GDM1 (cell line): ENCODE measurements at regions not wholly inside any gene's neighbourhood (a gene's known extent, or its start where the extent isn't known, plus 50 kb on each side); places are given as distances from the start of the nearest gene placed in this dataset.
"Not testable (repeated sequence)": the region's sequence is repeated elsewhere in the genome, so short reads cannot be mapped to it uniquely, and the experiment has no call there.

ENCODE experiments used
- DNase-seq: peaks from one replicate; lab custom pipeline; 2025; lab: John Stamatoyannopoulos, UW

- DNase-seq = no peak
These were observed 1682.7 kb upstream of the AGA start for GRCh38 chr4:179124957-179125356.

- no peak for DNase-seq
These were observed 1683.6 kb upstream of the AGA start for GRCh38 chr4:179125870-179126269.

- no peak for DNase-seq
These were observed 1686.1 kb upstream of the AGA start for GRCh38 chr4:179128299-179128698.

- no peak for DNase-seq
These were observed 1688.0 kb upstream of the AGA start for GRCh38 chr4:179130122-179130714.

GRCh38 chr4:179145746-179146525 lies 1703.7 kb upstream of the AGA start:
- DNase-seq = no peak

- no peak for DNase-seq
These were observed 1709.5 kb upstream of the AGA start for GRCh38 chr4:179151770-179152169.

- no peak for DNase-seq
These were observed 1720.9 kb upstream of the AGA start for GRCh38 chr4:179163147-179163546.

GRCh38 chr4:179164267-179164999 lies 1722.2 kb upstream of the AGA start:
- no peak for DNase-seq

- no peak for DNase-seq
These were observed 1722.9 kb upstream of the AGA start for GRCh38 chr4:179165000-179165738.

- DNase-seq = no peak
These were observed 1723.6 kb upstream of the AGA start for GRCh38 chr4:179165862-179166261.

- DNase-seq = not testable (repeated sequence)
These were observed 1728.1 kb upstream of the AGA start for GRCh38 chr4:179170308-179170707.

- no peak for DNase-seq
These were observed 1740.5 kb upstream of the AGA start for GRCh38 chr4:179182741-179183140.

GRCh38 chr4:179195887-179196286 lies 1753.7 kb upstream of the AGA start:
- DNase-seq = no peak

- DNase-seq = no peak
These were observed 1754.3 kb upstream of the AGA start for GRCh38 chr4:179196511-179196910.

GRCh38 chr4:179200681-179201080 lies 1758.4 kb upstream of the AGA start:
- DNase-seq = no peak

GRCh38 chr4:179225594-179225993 lies 1783.4 kb upstream of the AGA start:
- no peak for DNase-seq

GRCh38 chr4:179248821-179249220 lies 1806.6 kb upstream of the AGA start:
- DNase-seq = no peak

GRCh38 chr4:179268791-179269190 lies 1826.6 kb upstream of the AGA start:
- no peak for DNase-seq

- DNase-seq = no peak
These were observed 1830.0 kb upstream of the AGA start for GRCh38 chr4:179272282-179272681.

- DNase-seq = no peak
These were observed 1836.4 kb upstream of the AGA start for GRCh38 chr4:179278647-179279046.

- no peak for DNase-seq
These were observed 1843.5 kb upstream of the AGA start for GRCh38 chr4:179285696-179286095.

- no peak for DNase-seq
These were observed 1849.4 kb upstream of the AGA start for GRCh38 chr4:179291657-179292056.
